NT2/D1 (cell line): ENCODE measurements at regions not wholly inside any gene's neighbourhood (a gene's known extent, or its start where the extent isn't known, plus 50 kb on each side); places are given as distances from the start of the nearest gene placed in this dataset.

Experiments
- DNase-seq: peaks from one replicate; pipeline ENCODE4 v3.0.0-alpha.2; 2011; ENCODE audit warnings: low read depth, low spot score
- H3K27me3 ChIP-seq: 2 replicates; pipeline ENCODE4 v1.6.0; 2011; ENCODE audit warnings: mild to moderate bottlenecking; ENCODE audit not compliant: insufficient read length, insufficient read depth
- H3K36me3 ChIP-seq: 2 replicates; pipeline ENCODE4 v1.6.1; 2011; ENCODE audit warnings: mild to moderate bottlenecking, low read length, mixed read lengths; ENCODE audit not compliant: insufficient read depth, insufficient read length
- H3K4me1 ChIP-seq: 2 replicates; pipeline ENCODE4 v1.5.1; 2011; ENCODE audit not compliant: insufficient read depth, insufficient read length
- H3K4me3 ChIP-seq: 2 replicates; pipeline ENCODE4 v1.5.1; 2011; ENCODE audit warnings: low read depth; ENCODE audit not compliant: insufficient read length
- H3K9ac ChIP-seq: 2 replicates; pipeline ENCODE4 v1.6.0; 2011; ENCODE audit warnings: low read depth; ENCODE audit not compliant: insufficient read length
- H3K9me3 ChIP-seq: 2 replicates; pipeline ENCODE4 v1.5.1; 2011; ENCODE audit warnings: mild to moderate bottlenecking, low read length; ENCODE audit not compliant: insufficient read depth
- SUZ12 ChIP-seq: IDR thresholded peaks from 2 replicates; pipeline ENCODE4 v1.6.1; 2011; ENCODE audit not compliant: insufficient read length, insufficient read depth; ENCODE audit errors: extremely low read depth
- YY1 ChIP-seq: IDR thresholded peaks from 2 replicates; pipeline ENCODE4 v1.6.1; 2011; ENCODE audit not compliant: insufficient read length, insufficient read depth
- ZNF274 ChIP-seq: IDR thresholded peaks from 2 replicates; pipeline ENCODE4 v1.6.1; 2011; ENCODE audit warnings: mild to moderate bottlenecking, low read depth, low read length

GRCh38 chr3:191148131-191148530 lies 50.9 kb upstream of the OSTN start:
- Histone ChIP-seq H3K4me1 (no peaks in the 10 kb centered on the region), H3K27me3 (no peaks in the 10 kb centered on the region), H3K9me3 (no peaks in the 10 kb centered on the region), H3K36me3 (no peaks in the 10 kb centered on the region), H3K9ac (no peak overlapping the region), H3K4me3 (no peak overlapping the region)
- no peak for DNase-seq
- TF ChIP-seq SUZ12 (no peak), ZNF274 (no peak), YY1 (no peak)

- Histone ChIP-seq H3K9ac (no peak overlapping the region), H3K4me3 (no peak overlapping the region), H3K36me3 (no peaks in the 10 kb centered on the region), H3K27me3 (no peaks in the 10 kb centered on the region), H3K4me1 (no peaks in the 10 kb centered on the region), H3K9me3 (no peaks in the 10 kb centered on the region)
- TF ChIP-seq ZNF274 = no peak
- no peak for TF ChIP-seq SUZ12
- no peak for TF ChIP-seq YY1
- no peak for DNase-seq
Observed at GRCh38 chr3:191143224-191143623, 55.8 kb upstream of the OSTN start.

GRCh38 chr3:191141728-191142127 lies 57.3 kb upstream of the OSTN start:
- no peaks in the 10 kb centered on the region for H3K27me3 ChIP-seq
- H3K4me1 ChIP-seq = no peaks in the 10 kb centered on the region
- TF ChIP-seq SUZ12 = no peak
- TF ChIP-seq YY1 = no peak
- H3K4me3 ChIP-seq = no peak overlapping the region
- H3K36me3 ChIP-seq = no peaks in the 10 kb centered on the region
- H3K9me3 ChIP-seq = no peaks in the 10 kb centered on the region
- no peak overlapping the region for H3K9ac ChIP-seq
- DNase-seq = no peak

- DNase-seq = no peak
- no peak overlapping the region for H3K4me3 ChIP-seq
- H3K4me1 ChIP-seq = no peaks in the 10 kb centered on the region
- H3K9me3 ChIP-seq = no peaks in the 10 kb centered on the region
- no peak overlapping the region for H3K9ac ChIP-seq
- TF ChIP-seq ZNF274 = no peak
- no peak for TF ChIP-seq SUZ12
- TF ChIP-seq YY1 = no peak
- H3K36me3 ChIP-seq = no peaks in the 10 kb centered on the region
- no peaks in the 10 kb centered on the region for H3K27me3 ChIP-seq
Observed at GRCh38 chr3:191139736-191140135, 59.3 kb upstream of the OSTN start.

GRCh38 chr3:191138937-191139336 lies 60.1 kb upstream of the OSTN start:
- Histone ChIP-seq H3K4me1 (no peaks in the 10 kb centered on the region), H3K36me3 (no peaks in the 10 kb centered on the region), H3K27me3 (no peaks in the 10 kb centered on the region), H3K4me3 (no peak overlapping the region), H3K9ac (no peak overlapping the region), H3K9me3 (no peaks in the 10 kb centered on the region)
- no peak for TF ChIP-seq ZNF274
- no peak for TF ChIP-seq SUZ12
- no peak for TF ChIP-seq YY1
- DNase-seq = no peak

GRCh38 chr3:191137708-191138107 lies 61.3 kb upstream of the OSTN start:
- H3K4me1 ChIP-seq = no peaks in the 10 kb centered on the region
- H3K4me3 ChIP-seq = no peak overlapping the region
- no peak overlapping the region for H3K9ac ChIP-seq
- H3K27me3 ChIP-seq = no peaks in the 10 kb centered on the region
- H3K9me3 ChIP-seq = no peaks in the 10 kb centered on the region
- no peak for DNase-seq
- TF ChIP-seq SUZ12 = no peak
- TF ChIP-seq ZNF274 = no peak
- no peak for TF ChIP-seq YY1
- H3K36me3 ChIP-seq = no peaks in the 10 kb centered on the region

- no peaks in the 10 kb centered on the region for H3K4me1 ChIP-seq
- DNase-seq = no peak
Observed at GRCh38 chr3:191136347-191136746, 62.7 kb upstream of the OSTN start.

GRCh38 chr3:191135175-191135574 lies 63.9 kb upstream of the OSTN start:
- H3K27me3 ChIP-seq = no peaks in the 10 kb centered on the region
- no peaks in the 10 kb centered on the region for H3K36me3 ChIP-seq
- H3K4me3 ChIP-seq = no peak overlapping the region
- no peak for DNase-seq
- TF ChIP-seq ZNF274 (no peak), YY1 (no peak)
- H3K4me1 ChIP-seq = no peaks in the 10 kb centered on the region
- no peak overlapping the region for H3K9ac ChIP-seq
- H3K9me3 ChIP-seq = no peaks in the 10 kb centered on the region

More at GRCh38 chr3:191136347-191136746, 62.7 kb upstream of the OSTN start:
- Histone ChIP-seq H3K9me3 (no peaks in the 10 kb centered on the region), H3K27me3 (no peaks in the 10 kb centered on the region), H3K9ac (no peak overlapping the region), H3K4me3 (no peak overlapping the region), H3K36me3 (no peaks in the 10 kb centered on the region)
- TF ChIP-seq ZNF274 (no peak), YY1 (no peak), SUZ12 (no peak)
